Stimulated activated CD4-positive, alpha-beta T cell treated with anti-CD3 and anti-CD28 coated beads, Interleukin-1b, Interleukin-23, amount 100 ng/mL, for 24 hours (primary cell): ENCODE measurements at regions not wholly inside any gene's neighbourhood (a gene's known extent, or its start where the extent isn't known, plus 50 kb on each side); places are given as distances from the start of the nearest gene placed in this dataset.

Experiments used
- DNase-seq, 4 experiments: peaks; one replicate each; pipeline ENCODE4 v3.0.0-alpha.2; 2020; ENCODE audit warnings: low read depth in 4 of 4, low spot score in 1 of 4

GRCh38 chr7:42761486-42761885 is 150.4 kb downstream of the C7orf25 start:
- no peak for DNase-seq

GRCh38 chr7:42758124-42758523 is 153.7 kb downstream of the C7orf25 start:
- DNase-seq = no peak

GRCh38 chr7:42756841-42757240 is 155.0 kb downstream of the C7orf25 start:
- DNase-seq = no peak

- no peak for DNase-seq
These were observed 158.0 kb downstream of the C7orf25 start for GRCh38 chr7:42753811-42754363.

GRCh38 chr7:42753367-42753766 is 158.5 kb downstream of the C7orf25 start:
- no peak for DNase-seq

- no peak for DNase-seq
These were observed 161.7 kb downstream of the C7orf25 start for GRCh38 chr7:42750172-42750571.

- DNase-seq = no peak
These were observed 164.8 kb downstream of the C7orf25 start for GRCh38 chr7:42747044-42747443.

GRCh38 chr7:42746214-42746613 is 165.7 kb downstream of the C7orf25 start:
- no peak for DNase-seq

- DNase-seq = peak; percentile 2 to 14 (median 8)
These were observed 166.4 kb downstream of the C7orf25 start for GRCh38 chr7:42745357-42746059.

GRCh38 chr7:42744746-42745145 is 167.1 kb downstream of the C7orf25 start:
- DNase-seq = no peak

GRCh38 chr7:42743077-42743858 is 168.6 kb downstream of the C7orf25 start:
- no peak for DNase-seq

GRCh38 chr7:42742318-42742717 is 169.6 kb downstream of the C7orf25 start:
- DNase-seq = no peak

- DNase-seq = no peak
These were observed 171.5 kb downstream of the C7orf25 start for GRCh38 chr7:42740408-42740807.

- DNase-seq = no peak
These were observed 172.2 kb downstream of the C7orf25 start for GRCh38 chr7:42739638-42740037.

- no peak for DNase-seq
These were observed 174.9 kb downstream of the C7orf25 start for GRCh38 chr7:42736931-42737330.

GRCh38 chr7:42735081-42735480 is 176.8 kb downstream of the C7orf25 start:
- no peak for DNase-seq

- no peak for DNase-seq
These were observed 177.3 kb downstream of the C7orf25 start for GRCh38 chr7:42734568-42734967.

- DNase-seq = no peak
These were observed 178.8 kb downstream of the C7orf25 start for GRCh38 chr7:42733040-42733439.

GRCh38 chr7:42730586-42730985 is 181.3 kb downstream of the C7orf25 start:
- DNase-seq = no peak

- DNase-seq = no peak
These were observed 182.7 kb downstream of the C7orf25 start for GRCh38 chr7:42729053-42729765.

- no peak for DNase-seq
These were observed 184.4 kb downstream of the C7orf25 start for GRCh38 chr7:42727451-42727850.
